HL-60 (cell line): ENCODE measurements at regions not wholly inside any gene's neighbourhood (a gene's known extent, or its start where the extent isn't known, plus 50 kb on each side); places are given as distances from the start of the nearest gene placed in this dataset.

Source experiments
- DNase-seq, 2 experiments: peaks; one replicate each; pipeline ENCODE4 v3.0.0-alpha.2; 2010 to 2020; ENCODE audit warnings: low read depth in 1 of 2, low spot score in 1 of 2
- H3K27ac ChIP-seq: fragments of 250-450 bp; sonication (Bioruptor Pico); replicated peaks from 2 replicates; pipeline ENCODE4 v1.5.1; 2020; ENCODE audit warnings: mild to moderate bottlenecking, moderate library complexity
- H3K27me3 ChIP-seq: fragments of 250-450 bp; sonication (Bioruptor Pico); 2 replicates; pipeline ENCODE4 v1.5.1; 2021; ENCODE audit warnings: mild to moderate bottlenecking, moderate library complexity; ENCODE audit not compliant: insufficient read depth, poor library complexity, severe bottlenecking
- H3K4me3 ChIP-seq: replicated peaks from 2 replicates; pipeline ENCODE4 v1.5.1; 2011; ENCODE audit warnings: mild to moderate bottlenecking, control low read depth, low read length; ENCODE audit not compliant: insufficient read depth
- CTCF ChIP-seq: IDR thresholded peaks from one replicate; pipeline ENCODE4 v1.5.1; 2011; ENCODE audit warnings: low read length, control low read depth, inconsistent platforms; ENCODE audit not compliant: insufficient read depth
- GABPA ChIP-seq: IDR thresholded peaks from 2 replicates; pipeline ENCODE4 v1.6.1; 2012; ENCODE audit warnings: low read depth
- POLR2AphosphoS5 ChIP-seq: IDR thresholded peaks from 2 replicates; pipeline ENCODE4 v1.6.1; 2012; ENCODE audit warnings: low read depth
- REST ChIP-seq: IDR thresholded peaks from 2 replicates; pipeline ENCODE4 v1.6.1; 2012; ENCODE audit warnings: low read depth; ENCODE audit not compliant: insufficient replicate concordance
- SPI1 ChIP-seq: IDR thresholded peaks from 2 replicates; pipeline ENCODE4 v1.6.1; 2012; ENCODE audit warnings: low read depth, mild to moderate bottlenecking, borderline replicate concordance

GRCh38 chr3:29141197-29141917 lies 139.5 kb upstream of the RBMS3 start:
- TF ChIP-seq GABPA = no peak
- TF ChIP-seq POLR2AphosphoS5 = no peak
- no peak for TF ChIP-seq SPI1
- no peak for TF ChIP-seq CTCF
- no peak for TF ChIP-seq REST
- Histone ChIP-seq H3K27ac (no peak overlapping the region), H3K4me3 (no peak overlapping the region), H3K27me3 (no peaks in the 10 kb centered on the region)
- no peak for DNase-seq

GRCh38 chr3:29141918-29142275 lies 139.0 kb upstream of the RBMS3 start:
- no peak for DNase-seq
- no peak overlapping the region for H3K27ac ChIP-seq
- no peaks in the 10 kb centered on the region for H3K27me3 ChIP-seq
- H3K4me3 ChIP-seq = no peak overlapping the region
- TF ChIP-seq SPI1 (no peak), CTCF (no peak), REST (no peak), POLR2AphosphoS5 (no peak), GABPA (no peak)

- TF ChIP-seq REST (no peak), CTCF (no peak), POLR2AphosphoS5 (no peak), SPI1 (no peak), GABPA (no peak)
- Histone ChIP-seq H3K27me3 (no peaks in the 10 kb centered on the region), H3K4me3 (no peak overlapping the region), H3K27ac (no peak overlapping the region)
- no peak for DNase-seq
Observed at GRCh38 chr3:29143151-29143550, 137.7 kb upstream of the RBMS3 start.
